ENCODE measurements at regions not wholly inside any gene's neighbourhood (a gene's known extent, or its start where the extent isn't known, plus 50 kb on each side); places are given as distances from the start of the nearest gene placed in this dataset.
"Not testable (repeated sequence)": the region's sequence is repeated elsewhere in the genome, so short reads cannot be mapped to it uniquely, and the experiment has no call there.

DNA sequence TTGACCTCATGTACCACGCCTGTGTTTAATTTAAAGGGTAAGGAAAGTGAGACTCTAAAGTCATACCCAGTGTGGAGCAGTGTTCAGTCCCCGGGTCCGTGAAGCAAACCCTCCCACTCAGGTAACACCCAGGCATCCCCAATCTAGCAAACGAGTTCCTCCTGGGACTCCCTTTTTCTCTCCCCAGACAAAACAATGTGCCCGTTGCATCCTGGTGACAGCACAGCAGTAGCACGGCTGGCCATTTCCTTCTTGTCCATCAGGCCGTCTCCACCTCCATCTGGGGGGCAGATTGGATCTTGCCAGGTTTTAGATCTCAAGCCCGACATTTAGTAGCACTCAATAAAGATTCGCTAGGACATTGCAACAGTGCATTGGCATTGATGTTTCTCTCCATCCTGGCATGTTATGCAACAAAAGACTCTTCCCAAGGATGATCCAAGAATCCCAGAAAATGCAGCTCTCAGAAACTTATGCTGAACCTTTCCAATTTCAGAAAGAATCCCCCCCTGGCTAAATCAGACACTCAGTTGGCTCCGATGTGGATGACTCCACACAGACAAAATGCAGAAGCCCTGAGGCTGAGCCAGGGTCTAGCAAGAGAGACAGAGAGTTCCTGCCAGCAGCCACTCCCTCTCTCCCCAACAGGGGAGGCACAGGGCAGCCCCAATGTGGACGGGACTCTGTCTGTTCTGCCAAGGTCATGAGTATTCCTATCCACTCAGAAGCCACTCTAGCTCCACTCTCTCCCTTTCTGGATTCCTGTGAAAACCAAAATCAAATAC, 274.5 kb upstream of the MGMT start:
- Mint-ChIP-seq H3K27me3 (peaks cover 3 to 13% of the 10 kb centered on the region in 2 donors), H3K4me3 (no peak overlapping the region), H3K27ac (no peak overlapping the region), H3K9me3 (peaks cover 3% of the 10 kb centered on the region in 2 donors), H3K36me3 (no peaks in the 10 kb centered on the region), H3K4me1 (no peaks in the 10 kb centered on the region)
- no peak for ATAC-seq (replicated peaks)
- no peak for DNase-seq

GRCh38 chr10:129193148-129193547, 273.9 kb upstream of the MGMT start:
- no peak for ATAC-seq (replicated peaks)
- H3K27me3 Mint-ChIP-seq = peaks cover 3 to 13% of the 10 kb centered on the region in 2 donors
- H3K9me3 Mint-ChIP-seq = no peaks in the 10 kb centered on the region
- no peaks in the 10 kb centered on the region for H3K36me3 Mint-ChIP-seq
- H3K27ac Mint-ChIP-seq = no peak overlapping the region
- no peaks in the 10 kb centered on the region for H3K4me1 Mint-ChIP-seq
- DNase-seq = no peak
- H3K4me3 Mint-ChIP-seq = no peak overlapping the region

- Mint-ChIP-seq H3K27ac (no peak overlapping the region), H3K4me1 (no peaks in the 10 kb centered on the region)
- ATAC-seq (replicated peaks) = no peak
Observed at GRCh38 chr10:129194181-129194870, 272.7 kb upstream of the MGMT start.

GRCh38 chr10:129199826-129200225, 267.2 kb upstream of the MGMT start:
- DNase-seq (no peak), ATAC-seq (replicated peaks) (no peak)
- no peaks in the 10 kb centered on the region for H3K36me3 Mint-ChIP-seq
- H3K4me1 Mint-ChIP-seq = no peaks in the 10 kb centered on the region
- H3K9me3 Mint-ChIP-seq = peaks cover 0 to 2% of the 10 kb centered on the region in 2 donors
- no peaks in the 10 kb centered on the region for H3K27me3 Mint-ChIP-seq
- no peak overlapping the region for H3K27ac Mint-ChIP-seq
- H3K4me3 Mint-ChIP-seq = no peak overlapping the region

More at GRCh38 chr10:129194181-129194870, 272.7 kb upstream of the MGMT start:
- DNase-seq = no peak
- no peak overlapping the region for H3K4me3 Mint-ChIP-seq
- H3K27me3 Mint-ChIP-seq = peaks cover 3 to 13% of the 10 kb centered on the region in 2 donors
- no peaks in the 10 kb centered on the region for H3K9me3 Mint-ChIP-seq
- no peaks in the 10 kb centered on the region for H3K36me3 Mint-ChIP-seq

DNA sequence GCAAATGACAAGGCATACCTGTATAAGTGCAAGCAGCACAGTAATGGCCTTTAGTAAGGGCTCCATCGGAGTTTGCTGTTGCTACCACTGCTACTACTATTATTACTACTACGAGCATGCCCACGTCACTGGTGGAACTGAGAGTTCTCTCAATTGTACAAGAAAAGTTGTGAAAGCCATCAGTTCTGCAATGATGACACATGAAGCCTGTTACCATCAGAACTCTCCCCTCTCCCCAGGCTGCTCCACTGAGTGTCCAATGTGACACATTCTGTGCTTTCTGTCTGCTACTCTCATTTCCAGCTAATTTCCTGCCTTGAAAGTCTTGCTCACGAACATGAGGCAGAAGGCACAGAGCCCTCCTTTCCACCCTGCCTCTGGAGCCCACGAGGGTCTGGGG, 263.2 kb upstream of the MGMT start:
- DNase-seq (no peak), ATAC-seq (replicated peaks) (no peak)
- Mint-ChIP-seq H3K4me3 (no peak overlapping the region), H3K36me3 (no peaks in the 10 kb centered on the region), H3K9me3 (peaks cover 0 to 2% of the 10 kb centered on the region in 2 donors), H3K27me3 (no peaks in the 10 kb centered on the region), H3K4me1 (no peaks in the 10 kb centered on the region), H3K27ac (no peak overlapping the region)

DNA sequence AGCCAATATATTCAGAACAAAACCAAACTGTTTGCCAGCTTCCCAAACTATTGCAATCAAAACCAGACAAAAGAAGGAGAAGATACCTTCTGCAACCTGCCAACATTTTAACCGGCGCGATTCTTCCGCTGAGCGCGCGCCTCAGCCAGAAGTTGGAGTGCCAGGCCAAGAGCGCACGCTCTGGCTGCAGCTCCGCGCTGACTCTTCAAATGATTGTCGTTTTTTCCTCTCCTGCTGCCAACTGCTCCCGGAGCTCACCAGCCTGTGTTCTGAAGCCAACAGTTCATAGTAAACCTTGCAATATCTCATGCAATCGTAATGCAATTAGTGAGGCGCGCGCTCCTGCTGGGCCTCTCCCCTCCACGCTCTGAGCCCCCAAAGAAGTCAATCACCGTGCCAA, 259.7 kb upstream of the MGMT start:
- no peaks in the 10 kb centered on the region for H3K9me3 Mint-ChIP-seq
- no peak overlapping the region for H3K4me3 Mint-ChIP-seq
- no peaks in the 10 kb centered on the region for H3K27me3 Mint-ChIP-seq
- ATAC-seq (replicated peaks) (no peak), DNase-seq (no peak)
- H3K4me1 Mint-ChIP-seq = no peaks in the 10 kb centered on the region
- no peaks in the 10 kb centered on the region for H3K36me3 Mint-ChIP-seq
- H3K27ac Mint-ChIP-seq = no peak overlapping the region

- Mint-ChIP-seq H3K4me1 (no peaks in the 10 kb centered on the region), H3K36me3 (peaks cover 0 to 1% of the 10 kb centered on the region in 2 donors), H3K27me3 (peaks cover 0 to 8% of the 10 kb centered on the region in 2 donors), H3K4me3 (no peak overlapping the region), H3K27ac (no peak overlapping the region), H3K9me3 (peaks cover 0 to 2% of the 10 kb centered on the region in 2 donors)
- ATAC-seq (replicated peaks) (no peak), DNase-seq (no peak)
Observed at GRCh38 chr10:129210876-129211275, 256.2 kb upstream of the MGMT start.

- ATAC-seq (replicated peaks) (no peak), DNase-seq (no peak)
- H3K4me1 Mint-ChIP-seq = no peaks in the 10 kb centered on the region
- no peak overlapping the region for H3K4me3 Mint-ChIP-seq
- H3K27ac Mint-ChIP-seq = no peak overlapping the region
- peaks cover 0 to 1% of the 10 kb centered on the region in 2 donors for H3K36me3 Mint-ChIP-seq
- H3K9me3 Mint-ChIP-seq = peaks cover 0 to 2% of the 10 kb centered on the region in 2 donors
- peaks cover 0 to 8% of the 10 kb centered on the region in 2 donors for H3K27me3 Mint-ChIP-seq
Observed at GRCh38 chr10:129213256-129213655, 253.8 kb upstream of the MGMT start.

GRCh38 chr10:129213996-129214395, 253.0 kb upstream of the MGMT start:
- not testable (repeated sequence) for H3K9me3 Mint-ChIP-seq, H3K27me3 Mint-ChIP-seq, H3K27ac Mint-ChIP-seq

DNA sequence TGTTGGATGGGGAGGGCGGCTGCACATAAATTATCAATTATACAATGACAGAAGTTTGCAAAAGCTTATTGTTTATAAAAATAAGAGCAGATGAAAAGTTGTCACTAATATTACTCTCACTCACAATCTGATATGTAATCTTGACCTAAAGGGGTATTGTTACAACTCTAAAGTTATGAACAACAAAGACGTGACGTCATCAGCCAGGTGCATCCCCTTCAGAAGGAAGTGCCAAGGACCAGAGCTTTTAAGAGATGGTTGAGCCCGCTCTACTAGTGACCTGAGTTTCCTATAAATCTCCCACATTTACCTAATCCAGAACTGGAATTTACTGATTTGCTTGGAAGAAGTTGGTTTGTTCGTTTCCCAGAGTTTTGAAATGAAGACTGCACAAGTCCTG, 247.7 kb upstream of the MGMT start:
- H3K27me3 Mint-ChIP-seq = no peaks in the 10 kb centered on the region
- peaks cover 8 to 13% of the 10 kb centered on the region in 2 donors for H3K9me3 Mint-ChIP-seq
- H3K4me3 Mint-ChIP-seq = no peak overlapping the region
- H3K36me3 Mint-ChIP-seq = peaks cover 0 to 1% of the 10 kb centered on the region in 2 donors
- no peaks in the 10 kb centered on the region for H3K4me1 Mint-ChIP-seq
- ATAC-seq (replicated peaks) (no peak), DNase-seq (no peak)
- no peak overlapping the region for H3K27ac Mint-ChIP-seq

More at GRCh38 chr10:129213996-129214395, 253.0 kb upstream of the MGMT start:
- not testable (repeated sequence) for DNase-seq; H3K4me1 Mint-ChIP-seq; H3K4me3 Mint-ChIP-seq; ATAC-seq (replicated peaks); H3K36me3 Mint-ChIP-seq

- H3K27me3 Mint-ChIP-seq = no peaks in the 10 kb centered on the region
- no peaks in the 10 kb centered on the region for H3K36me3 Mint-ChIP-seq
Observed at GRCh38 chr10:129222436-129222835, 244.6 kb upstream of the MGMT start.

GRCh38 chr10:129223363-129223762, 243.7 kb upstream of the MGMT start:
- DNase-seq (no peak), ATAC-seq (replicated peaks) (no peak)
- Mint-ChIP-seq H3K9me3 (peaks cover 8 to 13% of the 10 kb centered on the region in 2 donors), H3K27me3 (no peaks in the 10 kb centered on the region), H3K4me1 (no peaks in the 10 kb centered on the region), H3K4me3 (no peak overlapping the region), H3K36me3 (no peaks in the 10 kb centered on the region), H3K27ac (no peak overlapping the region)

More at GRCh38 chr10:129222436-129222835, 244.6 kb upstream of the MGMT start:
- ATAC-seq (replicated peaks) = no peak
- peaks cover 9 to 13% of the 10 kb centered on the region in 2 donors for H3K9me3 Mint-ChIP-seq
- no peak overlapping the region for H3K4me3 Mint-ChIP-seq
- no peak for DNase-seq
- no peak overlapping the region for H3K27ac Mint-ChIP-seq
- no peaks in the 10 kb centered on the region for H3K4me1 Mint-ChIP-seq

GRCh38 chr10:129224065-129224464, 243.0 kb upstream of the MGMT start:
- Mint-ChIP-seq H3K27ac (no peak overlapping the region), H3K4me1 (no peaks in the 10 kb centered on the region), H3K27me3 (no peaks in the 10 kb centered on the region), H3K4me3 (no peak overlapping the region), H3K36me3 (no peaks in the 10 kb centered on the region), H3K9me3 (peaks cover 6 to 13% of the 10 kb centered on the region in 2 donors)
- ATAC-seq (replicated peaks) (no peak), DNase-seq (no peak)

DNA sequence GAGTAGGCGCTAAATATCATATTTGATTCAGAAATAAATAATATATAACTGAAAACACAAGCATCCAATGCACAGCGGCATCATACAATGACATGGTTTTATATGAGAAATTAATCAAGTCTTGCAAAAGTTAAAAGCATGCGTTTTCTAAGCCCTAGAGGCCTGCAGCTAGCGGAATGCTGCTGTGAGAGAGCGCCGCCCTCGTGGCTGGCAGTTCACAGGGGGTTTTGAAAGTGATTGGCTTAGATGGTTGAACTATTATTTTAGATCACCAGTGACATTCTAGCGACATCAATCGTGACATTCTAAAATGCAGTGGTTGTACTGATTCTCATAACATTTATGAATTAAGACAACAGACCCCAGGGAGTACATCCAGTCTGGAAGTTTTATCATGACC, 235.2 kb upstream of the MGMT start:
- no peak overlapping the region for H3K4me3 Mint-ChIP-seq
- H3K4me1 Mint-ChIP-seq = no peaks in the 10 kb centered on the region
- H3K27me3 Mint-ChIP-seq = no peaks in the 10 kb centered on the region
- ATAC-seq (replicated peaks) = no peak
- no peaks in the 10 kb centered on the region for H3K9me3 Mint-ChIP-seq
- DNase-seq = no peak
- no peak overlapping the region for H3K27ac Mint-ChIP-seq
- no peaks in the 10 kb centered on the region for H3K36me3 Mint-ChIP-seq

Data from stimulated activated naive B cell treated with anti-CD40 and anti-IgM and Interleukin-4, amounts not matched to agents 10 μg/mL and 1 μg/mL and 100 μg/mL, for 72 hours (primary cell).